ENCODE measurements at regions not wholly inside any gene's neighbourhood (a gene's known extent, or its start where the extent isn't known, plus 50 kb on each side); places are given as distances from the start of the nearest gene placed in this dataset.

DNA sequence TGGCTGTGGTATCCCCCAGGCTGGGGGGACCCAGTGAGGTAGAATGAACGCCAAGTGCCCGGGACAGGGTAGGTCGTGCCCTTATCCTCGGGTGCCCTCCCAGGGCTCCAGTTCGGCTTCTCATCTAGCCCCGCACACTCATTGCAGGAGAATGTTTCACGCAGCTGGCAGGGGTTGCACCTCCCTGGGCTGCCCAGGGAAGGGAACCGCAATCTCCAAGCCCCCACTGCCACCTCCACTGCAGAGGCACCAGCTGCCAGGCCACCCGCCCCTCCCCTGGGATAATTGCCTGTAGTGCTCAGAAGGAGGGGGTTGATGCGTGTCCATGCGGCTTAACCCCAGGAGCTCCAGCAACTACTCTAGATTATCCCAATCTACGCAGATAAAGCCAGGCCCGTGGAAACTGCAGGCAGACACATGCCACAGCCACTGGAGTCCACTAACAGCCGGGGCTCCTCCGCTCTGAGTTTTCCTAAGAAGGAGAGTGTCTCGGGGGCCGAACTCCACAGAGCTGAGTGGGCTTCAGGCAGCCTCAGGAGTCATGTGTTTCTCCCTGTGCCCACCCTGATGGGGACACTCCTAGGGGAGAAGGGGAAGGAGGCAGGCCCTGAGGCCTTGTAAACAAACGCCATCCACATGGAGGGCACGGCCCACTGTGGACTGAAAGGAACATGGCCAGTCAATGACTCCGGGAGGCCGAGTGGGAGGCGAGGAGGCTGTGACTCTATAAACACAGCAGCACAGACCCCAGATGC is 137.2 kb upstream of the IQSEC1 start:
- in situ Hi-C loops (cut with MboI; ENCODE audit: low pct_unique_long_range_greater_than_20kb, low sequenced_read_pairs, unreplicated experiment), result no loop called here
- TF ChIP-seq, protein P1, sequence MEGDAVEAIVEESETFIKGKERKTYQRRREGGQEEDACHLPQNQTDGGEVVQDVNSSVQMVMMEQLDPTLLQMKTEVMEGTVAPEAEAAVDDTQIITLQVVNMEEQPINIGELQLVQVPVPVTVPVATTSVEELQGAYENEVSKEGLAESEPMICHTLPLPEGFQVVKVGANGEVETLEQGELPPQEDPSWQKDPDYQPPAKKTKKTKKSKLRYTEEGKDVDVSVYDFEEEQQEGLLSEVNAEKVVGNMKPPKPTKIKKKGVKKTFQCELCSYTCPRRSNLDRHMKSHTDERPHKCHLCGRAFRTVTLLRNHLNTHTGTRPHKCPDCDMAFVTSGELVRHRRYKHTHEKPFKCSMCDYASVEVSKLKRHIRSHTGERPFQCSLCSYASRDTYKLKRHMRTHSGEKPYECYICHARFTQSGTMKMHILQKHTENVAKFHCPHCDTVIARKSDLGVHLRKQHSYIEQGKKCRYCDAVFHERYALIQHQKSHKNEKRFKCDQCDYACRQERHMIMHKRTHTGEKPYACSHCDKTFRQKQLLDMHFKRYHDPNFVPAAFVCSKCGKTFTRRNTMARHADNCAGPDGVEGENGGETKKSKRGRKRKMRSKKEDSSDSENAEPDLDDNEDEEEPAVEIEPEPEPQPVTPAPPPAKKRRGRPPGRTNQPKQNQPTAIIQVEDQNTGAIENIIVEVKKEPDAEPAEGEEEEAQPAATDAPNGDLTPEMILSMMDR (IDR thresholded peaks at IDR 0.05; ENCODE audit: extremely low read depth, insufficient read depth, missing control alignments), result no peak
- no peak for DNase-seq (ENCODE audit: low spot score)

DNA sequence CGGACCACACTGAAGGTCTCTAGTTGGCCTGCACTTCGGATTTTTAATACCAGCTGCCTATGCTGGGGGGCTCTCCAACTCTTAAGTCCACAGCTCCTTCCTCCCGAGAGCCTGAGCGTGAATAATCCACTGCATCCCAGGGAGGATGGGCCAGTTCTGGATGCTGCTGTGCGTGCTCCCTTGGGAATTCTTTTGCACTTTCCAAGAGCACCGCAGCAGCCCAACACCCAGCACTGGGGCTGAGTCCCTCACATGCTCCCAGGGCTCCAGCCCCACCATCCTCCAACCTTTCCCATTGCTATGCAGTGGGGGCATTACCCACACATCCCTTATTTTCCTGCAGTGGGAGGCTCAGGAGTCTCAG is 136.4 kb upstream of the IQSEC1 start:
- no peak for DNase-seq (ENCODE audit: low spot score)
- in situ Hi-C loops (cut with MboI; ENCODE audit: low pct_unique_long_range_greater_than_20kb, low sequenced_read_pairs, unreplicated experiment), result no loop called here
- TF ChIP-seq, protein P1 (IDR thresholded peaks at IDR 0.05; ENCODE audit: extremely low read depth, insufficient read depth, missing control alignments), result no peak

DNA sequence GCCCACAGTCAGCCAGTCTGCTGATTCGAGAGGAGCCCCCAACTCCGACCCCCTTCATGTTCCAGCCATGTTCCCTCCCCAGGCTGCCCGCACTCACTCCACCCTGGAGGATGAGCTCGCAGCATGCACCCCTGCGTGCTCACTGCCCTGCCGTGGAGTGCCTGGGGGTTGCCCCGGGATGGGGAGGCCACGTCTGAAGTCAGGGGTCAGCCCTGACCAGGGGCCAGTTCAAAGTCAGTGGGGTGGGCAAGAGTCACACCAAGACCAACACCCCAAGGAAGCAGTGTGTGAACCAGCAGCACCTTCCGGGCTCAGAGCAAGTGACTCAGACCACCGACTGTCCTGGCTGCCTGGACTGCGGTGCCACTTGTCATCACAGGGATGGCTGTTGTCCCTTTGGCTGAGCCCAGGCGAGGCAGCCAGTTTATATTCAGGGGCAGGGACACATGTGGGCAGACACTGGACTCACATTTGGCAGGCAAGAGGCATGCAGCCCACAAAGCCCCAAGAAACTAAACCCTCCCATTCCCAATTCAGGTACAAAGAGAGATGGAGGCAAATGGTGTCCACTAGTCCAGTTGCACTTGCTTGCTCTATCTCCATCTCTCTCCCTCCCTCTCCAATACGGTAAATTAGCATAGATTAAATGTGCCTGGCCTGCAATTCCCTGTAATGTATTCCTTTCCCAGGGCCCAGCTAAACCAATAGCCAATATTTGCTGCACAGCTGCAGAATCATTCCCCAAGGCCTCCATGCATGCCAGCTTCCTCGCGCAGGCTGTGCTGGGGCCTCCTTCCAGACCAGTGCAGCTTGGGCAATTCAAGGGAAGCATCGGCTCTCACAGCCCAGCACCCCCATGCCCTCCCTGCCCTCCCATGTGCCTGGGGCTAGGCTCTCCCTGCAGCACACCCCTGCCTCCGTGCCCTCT is 135.7 kb upstream of the IQSEC1 start:
- in situ Hi-C loops (cut with MboI; ENCODE audit: low pct_unique_long_range_greater_than_20kb, low sequenced_read_pairs, unreplicated experiment), result no loop called here
- no peak for DNase-seq (ENCODE audit: low spot score)
- TF ChIP-seq, protein P1 (IDR thresholded peaks at IDR 0.05; ENCODE audit: extremely low read depth, insufficient read depth, missing control alignments), result no peak

DNA sequence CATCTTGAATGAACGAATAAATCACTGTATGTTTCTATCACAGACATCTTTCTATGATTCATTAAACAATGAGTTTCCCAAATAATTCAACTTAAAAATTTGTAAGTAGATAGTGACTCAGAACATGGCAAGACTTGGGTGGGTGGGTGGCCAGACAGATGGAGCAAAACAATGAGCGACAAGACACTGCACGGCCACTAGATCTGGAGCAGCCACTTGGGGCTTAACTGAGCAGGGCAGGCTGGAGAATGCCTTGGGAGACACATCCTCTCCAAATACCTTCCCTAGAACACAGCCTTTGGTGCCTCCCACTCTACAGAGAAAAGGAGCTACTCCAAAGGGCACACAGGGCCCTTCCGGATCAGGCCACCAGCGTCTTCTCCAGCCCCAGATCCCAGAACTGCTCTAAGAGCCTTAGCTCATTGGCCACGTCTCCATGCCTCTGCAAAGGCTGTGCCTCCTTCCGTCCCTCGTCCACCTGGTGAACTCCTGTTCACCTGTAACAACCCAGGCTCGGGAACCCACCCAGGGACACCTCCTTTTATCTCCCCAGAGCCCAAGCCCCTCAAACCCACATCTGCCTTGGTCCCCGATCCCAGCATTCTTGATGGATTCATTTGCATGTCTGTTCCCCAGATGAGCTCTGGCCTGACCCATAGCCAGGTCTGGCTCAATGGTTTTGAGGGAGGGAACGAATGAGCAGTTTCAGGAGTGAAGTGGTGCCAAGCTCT is 134.9 kb upstream of the IQSEC1 start:
- TF ChIP-seq, protein P1 (IDR thresholded peaks at IDR 0.05; ENCODE audit: extremely low read depth, insufficient read depth, missing control alignments), result no peak
- in situ Hi-C loops (cut with MboI; ENCODE audit: low pct_unique_long_range_greater_than_20kb, low sequenced_read_pairs, unreplicated experiment), result no loop called here

DNA sequence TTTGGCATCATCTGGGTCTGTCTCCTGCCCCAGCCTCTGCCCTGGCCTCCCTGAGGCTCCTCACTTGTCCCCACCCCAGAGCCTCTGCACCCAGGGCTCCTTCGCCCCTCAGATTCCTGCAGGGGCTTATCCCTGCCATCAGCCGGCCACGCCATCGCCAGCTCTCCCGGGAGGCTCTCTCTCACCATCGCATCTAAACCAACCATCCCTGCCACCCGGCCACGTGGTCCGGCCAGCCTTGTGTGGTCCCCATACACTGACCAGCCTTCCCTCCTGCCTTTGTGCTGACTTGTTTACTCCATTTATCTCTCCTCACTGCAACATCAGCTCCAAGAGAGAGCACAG is 134.3 kb upstream of the IQSEC1 start:
- in situ Hi-C loops (cut with MboI; ENCODE audit: low pct_unique_long_range_greater_than_20kb, low sequenced_read_pairs, unreplicated experiment), result no loop called here
- TF ChIP-seq, protein P1 (IDR thresholded peaks at IDR 0.05; ENCODE audit: extremely low read depth, insufficient read depth, missing control alignments), result no peak
- DNase-seq (ENCODE audit: low spot score), result no peak

More for the DNA sequence above, 134.9 kb upstream of the IQSEC1 start:
- DNase-seq (ENCODE audit: low spot score), result no peak

DNA sequence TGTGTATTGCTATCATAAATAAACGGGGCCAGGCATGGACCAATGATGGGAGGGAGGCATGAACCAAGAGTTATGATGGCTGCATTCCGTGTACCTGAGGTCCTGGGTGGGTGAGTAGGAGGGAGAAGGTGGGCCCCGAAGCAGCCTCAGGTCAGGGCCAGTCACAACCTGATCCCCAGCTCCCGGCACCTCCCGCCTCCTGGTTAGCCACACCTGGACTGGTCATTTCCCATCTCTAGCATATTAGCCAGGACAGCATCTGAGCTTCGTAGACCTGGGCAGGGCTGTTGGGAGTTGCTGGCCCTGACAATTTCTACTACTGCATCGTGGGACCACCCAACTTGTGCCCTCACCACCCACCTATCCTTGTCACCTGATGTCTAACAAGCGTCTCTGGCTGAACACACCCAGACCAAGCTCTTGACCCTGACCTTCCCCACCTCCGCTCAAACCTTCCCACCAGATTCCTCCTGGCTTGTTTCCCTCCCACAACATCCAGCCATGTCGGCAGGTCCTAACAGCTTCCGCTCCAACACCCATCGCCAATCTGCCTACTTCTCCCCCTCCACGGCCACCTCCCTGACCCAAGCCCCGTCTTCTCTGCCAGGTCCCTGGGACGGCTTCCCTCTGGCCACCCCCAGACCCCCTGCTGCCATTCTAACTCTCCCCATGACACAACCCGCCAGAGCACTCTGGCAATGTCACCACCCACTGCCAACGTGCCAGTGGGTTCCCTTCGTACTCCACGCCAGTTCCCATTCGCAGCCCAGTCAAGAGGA is 133.8 kb upstream of the IQSEC1 start:
- DNase-seq (ENCODE audit: low spot score), result no peak
- TF ChIP-seq, protein P1 (IDR thresholded peaks at IDR 0.05; ENCODE audit: extremely low read depth, insufficient read depth, missing control alignments), result no peak
- in situ Hi-C loops (cut with MboI; ENCODE audit: low pct_unique_long_range_greater_than_20kb, low sequenced_read_pairs, unreplicated experiment), result no loop called here
